Smooth muscle cell (in vitro differentiated cells): ENCODE measurements at regions not wholly inside any gene's neighbourhood (a gene's known extent, or its start where the extent isn't known, plus 50 kb on each side); places are given as distances from the start of the nearest gene placed in this dataset.

Experiments used
- DNase-seq: peaks from one replicate; lab custom pipeline; 2025; ENCODE audit not compliant: unreplicated experiment; lab: John Stamatoyannopoulos, UW
- H2AFZ ChIP-seq: fragments of 200-600 bp; sonication (generic); 2 replicates; pipeline ENCODE4 v1.6.0; 2016; ENCODE audit warnings: antibody characterized with exemption, low read depth, mild to moderate bottlenecking
- H3F3A ChIP-seq: fragments of 200-600 bp; sonication (generic); 2 replicates; pipeline ENCODE4 v1.6.0; 2017; ENCODE audit warnings: antibody characterized with exemption, low read depth
- H3K27ac ChIP-seq: fragments of 200-600 bp; sonication (generic); 2 replicates; pipeline ENCODE4 v1.5.1; 2016; ENCODE audit warnings: low read depth, mild to moderate bottlenecking
- H3K27me3 ChIP-seq: fragments of 200-600 bp; sonication (generic); 2 replicates; pipeline ENCODE4 v1.6.1; 2016; ENCODE audit warnings: low read depth, mild to moderate bottlenecking
- H3K36me3 ChIP-seq: fragments of 200-600 bp; sonication (generic); 2 replicates; pipeline ENCODE4 v1.5.1; 2016; ENCODE audit warnings: low read depth
- H3K4me1 ChIP-seq: fragments of 200-600 bp; sonication (generic); 2 replicates; pipeline ENCODE4 v1.5.1; 2016; ENCODE audit warnings: low read depth
- H3K4me2 ChIP-seq: fragments of 200-600 bp; sonication (generic); 2 replicates; pipeline ENCODE4 v1.6.0; 2016; ENCODE audit warnings: mild to moderate bottlenecking
- H3K4me3 ChIP-seq: fragments of 200-600 bp; sonication (generic); 2 replicates; pipeline ENCODE4 v1.5.1; 2016; ENCODE audit warnings: mild to moderate bottlenecking
- H3K79me2 ChIP-seq: fragments of 200-600 bp; sonication (generic); 2 replicates; pipeline ENCODE4 v1.6.0; 2016; ENCODE audit warnings: low read depth, mild to moderate bottlenecking
- H3K9ac ChIP-seq: fragments of 200-600 bp; sonication (generic); 2 replicates; pipeline ENCODE4 v1.6.0; 2016; ENCODE audit warnings: low read depth
- H3K9me3 ChIP-seq: fragments of 200-600 bp; sonication (generic); replicated peaks from 2 replicates; pipeline ENCODE4 v1.5.1; 2016; ENCODE audit warnings: low read depth
- H4K20me1 ChIP-seq: fragments of 200-600 bp; sonication (generic); 2 replicates; pipeline ENCODE4 v1.6.0; 2016; ENCODE audit warnings: low read depth
- CTCF ChIP-seq: fragments of 200-600 bp; sonication (generic); IDR thresholded peaks from 2 replicates; pipeline ENCODE4 v1.5.1; 2017; ENCODE audit warnings: borderline replicate concordance, mild to moderate bottlenecking, antibody characterized with exemption; ENCODE audit not compliant: insufficient read depth, poor library complexity, severe bottlenecking
- WGBS: methylation state at CpG from one replicate; pipeline ENCODE4 v1.1.7; 2016; ENCODE audit warnings: low lambda C conversion rate; 5-methylcytosine and 5-hydroxymethylcytosine counted together

GRCh38 chr22:46083383-46084350 is 66.7 kb upstream of the PPARA start:
- no peaks in the 10 kb centered on the region for H3K79me2 ChIP-seq
- no peak overlapping the region for H3K4me2 ChIP-seq
- TF ChIP-seq CTCF = no peak
- 91% methylated on average over 24 of the region's 24 CpGs for WGBS
- H3K9me3 ChIP-seq = no peaks in the 10 kb centered on the region
- H3K27ac ChIP-seq = no peak overlapping the region
- H3K4me3 ChIP-seq = no peak overlapping the region
- H3F3A ChIP-seq = no peaks in the 10 kb centered on the region
- peaks cover 14% of the 10 kb centered on the region for H4K20me1 ChIP-seq
- no peaks in the 10 kb centered on the region for H3K4me1 ChIP-seq
- no peaks in the 10 kb centered on the region for H3K36me3 ChIP-seq
- DNase-seq = no peak
- no peak overlapping the region for H2AFZ ChIP-seq
- no peak overlapping the region for H3K9ac ChIP-seq
- H3K27me3 ChIP-seq = no peaks in the 10 kb centered on the region

- Histone ChIP-seq H3K4me3 (no peak overlapping the region), H3K9ac (no peak overlapping the region), H3K79me2 (no peaks in the 10 kb centered on the region), H3K4me2 (no peak overlapping the region), H3K27ac (no peak overlapping the region), H3K27me3 (no peaks in the 10 kb centered on the region), H3K4me1 (no peaks in the 10 kb centered on the region), H4K20me1 (peaks cover 9% of the 10 kb centered on the region), H2AFZ (no peak overlapping the region), H3K36me3 (no peaks in the 10 kb centered on the region), H3K9me3 (no peaks in the 10 kb centered on the region), H3F3A (no peaks in the 10 kb centered on the region)
- over 99% methylated on average over 14 of the region's 14 CpGs for WGBS
- no peak for DNase-seq
- TF ChIP-seq CTCF = no peak
Observed at GRCh38 chr22:46084376-46084775, 66.0 kb upstream of the PPARA start.

- H4K20me1 ChIP-seq = peaks cover 3% of the 10 kb centered on the region
- no peak overlapping the region for H3K4me2 ChIP-seq
- no peak overlapping the region for H3K9ac ChIP-seq
- H3K9me3 ChIP-seq = no peaks in the 10 kb centered on the region
- no peaks in the 10 kb centered on the region for H3K36me3 ChIP-seq
- TF ChIP-seq CTCF = no peak
- no peaks in the 10 kb centered on the region for H3K27me3 ChIP-seq
- no peaks in the 10 kb centered on the region for H3K4me1 ChIP-seq
- H3K4me3 ChIP-seq = no peak overlapping the region
- H3F3A ChIP-seq = no peaks in the 10 kb centered on the region
- H2AFZ ChIP-seq = no peak overlapping the region
- H3K27ac ChIP-seq = no peak overlapping the region
- 95% methylated on average over 35 of the region's 35 CpGs for WGBS
- DNase-seq = no peak
- no peaks in the 10 kb centered on the region for H3K79me2 ChIP-seq
Observed at GRCh38 chr22:46084943-46085827, 65.1 kb upstream of the PPARA start.
